Cardiac fibroblast (primary cell): ENCODE measurements at regions not wholly inside any gene's neighbourhood (a gene's known extent, or its start where the extent isn't known, plus 50 kb on each side); places are given as distances from the start of the nearest gene placed in this dataset.

Experiments
- DNase-seq, 2 donors: peaks; one replicate each; pipeline versions ENCODE4 v3.0.0 to v3.0.0-alpha.2; 2010; ENCODE audit warnings: low read depth in 2 of 2
- H3K4me3 ChIP-seq, 2 donors: replicated peaks in 1 of 2; 1 replicate in 1 of 2; 2 replicates in 1 of 2; pipeline ENCODE4 v1.5.1; 2011; ENCODE audit warnings: low read depth in 2 of 2, low read length in 2 of 2, mild to moderate bottlenecking in 2 of 2, moderate library complexity in 1 of 2
- TF ChIP-seq, protein P1 (sequence below): IDR thresholded peaks from one replicate; pipeline ENCODE4 v1.5.1; 2011; ENCODE audit warnings: low read depth, mild to moderate bottlenecking, low read length, inconsistent platforms

DNA sequence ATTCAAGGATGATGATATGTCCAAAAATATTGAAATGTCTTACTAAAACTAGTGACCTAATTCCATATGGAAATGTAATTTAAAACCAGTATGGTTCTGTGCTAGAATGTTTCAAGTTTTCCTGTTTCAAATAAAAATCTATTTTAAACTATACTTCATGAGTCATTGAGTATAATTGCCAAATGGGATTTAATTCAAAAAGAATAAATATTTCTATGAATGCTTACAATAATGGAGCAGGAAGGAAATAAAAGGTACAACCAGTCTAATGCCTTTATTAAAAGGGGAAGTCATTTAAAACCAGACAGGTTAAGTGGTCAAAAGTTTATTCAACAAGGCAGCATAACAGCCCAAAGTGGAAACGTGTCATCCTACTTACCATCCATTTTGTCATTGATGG lies 2347.1 kb downstream of the PCDH7 start:
- TF ChIP-seq, protein P1, sequence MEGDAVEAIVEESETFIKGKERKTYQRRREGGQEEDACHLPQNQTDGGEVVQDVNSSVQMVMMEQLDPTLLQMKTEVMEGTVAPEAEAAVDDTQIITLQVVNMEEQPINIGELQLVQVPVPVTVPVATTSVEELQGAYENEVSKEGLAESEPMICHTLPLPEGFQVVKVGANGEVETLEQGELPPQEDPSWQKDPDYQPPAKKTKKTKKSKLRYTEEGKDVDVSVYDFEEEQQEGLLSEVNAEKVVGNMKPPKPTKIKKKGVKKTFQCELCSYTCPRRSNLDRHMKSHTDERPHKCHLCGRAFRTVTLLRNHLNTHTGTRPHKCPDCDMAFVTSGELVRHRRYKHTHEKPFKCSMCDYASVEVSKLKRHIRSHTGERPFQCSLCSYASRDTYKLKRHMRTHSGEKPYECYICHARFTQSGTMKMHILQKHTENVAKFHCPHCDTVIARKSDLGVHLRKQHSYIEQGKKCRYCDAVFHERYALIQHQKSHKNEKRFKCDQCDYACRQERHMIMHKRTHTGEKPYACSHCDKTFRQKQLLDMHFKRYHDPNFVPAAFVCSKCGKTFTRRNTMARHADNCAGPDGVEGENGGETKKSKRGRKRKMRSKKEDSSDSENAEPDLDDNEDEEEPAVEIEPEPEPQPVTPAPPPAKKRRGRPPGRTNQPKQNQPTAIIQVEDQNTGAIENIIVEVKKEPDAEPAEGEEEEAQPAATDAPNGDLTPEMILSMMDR: no peak
- no peak overlapping the region for H3K4me3 ChIP-seq
- no peak for DNase-seq

GRCh38 chr4:33068539-33068938 lies 2348.4 kb downstream of the PCDH7 start:
- TF ChIP-seq, protein P1: no peak
- no peak for DNase-seq

DNA sequence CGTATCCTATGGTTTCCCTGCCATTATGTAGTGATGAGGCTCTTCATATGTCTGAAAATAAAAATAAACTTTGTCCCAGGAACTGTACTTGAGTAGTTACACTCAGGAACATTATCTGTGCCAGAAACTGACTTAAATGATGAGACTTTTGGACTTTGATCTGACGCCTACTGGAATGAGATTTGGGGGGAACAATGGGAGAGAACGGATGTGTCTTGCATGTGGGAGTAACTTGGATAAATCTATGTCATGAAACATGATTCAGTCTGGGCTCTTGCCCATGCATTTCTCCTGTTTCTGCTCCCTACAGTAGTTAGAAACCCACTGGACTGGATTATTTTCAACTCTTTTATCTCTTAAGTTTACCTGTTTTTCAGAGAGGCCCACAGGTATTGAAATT lies 2351.4 kb downstream of the PCDH7 start:
- H3K4me3 ChIP-seq: no peak overlapping the region
- TF ChIP-seq, protein P1: no peak
- DNase-seq: peak; percentile 63 to 73

More at GRCh38 chr4:33068539-33068938, 2348.4 kb downstream of the PCDH7 start:
- no peak overlapping the region for H3K4me3 ChIP-seq

DNA sequence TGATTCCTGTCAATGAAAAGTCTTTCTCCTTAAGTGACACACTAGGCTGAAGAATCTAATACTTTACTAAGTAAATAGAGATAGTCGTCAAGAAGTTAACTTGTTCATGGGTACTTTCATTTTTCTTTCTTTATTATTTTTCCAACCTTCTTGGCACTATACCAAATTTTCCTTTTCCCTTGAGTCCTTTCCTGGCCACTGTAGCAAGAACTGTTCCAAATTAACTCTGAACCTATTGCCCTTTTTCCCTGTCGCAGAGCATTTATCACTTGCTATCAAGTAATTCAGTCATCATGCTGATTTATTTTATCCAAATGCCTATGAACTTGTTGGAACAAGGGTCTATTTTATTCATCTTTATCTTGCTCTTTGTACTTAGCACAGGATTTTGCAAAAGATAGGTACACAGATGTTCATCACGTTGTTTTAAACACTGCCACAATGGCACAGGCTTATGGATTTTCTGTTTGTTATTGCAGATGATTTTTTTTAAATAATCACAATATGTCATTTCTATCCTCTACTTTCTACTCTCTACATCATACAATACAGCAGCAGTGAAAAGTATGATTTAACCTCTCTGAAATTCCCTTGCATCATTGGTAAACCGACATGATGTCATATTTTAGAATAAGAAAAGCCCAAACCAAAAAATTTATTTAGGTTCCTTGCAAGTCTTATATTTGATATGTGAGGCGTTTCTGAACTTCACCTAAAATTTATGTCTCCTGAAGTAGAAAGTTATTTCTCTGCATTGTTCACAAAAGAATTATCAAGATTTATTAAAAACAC lies 2352.3 kb downstream of the PCDH7 start:
- DNase-seq: peak; percentile 29 to 39
- no peak overlapping the region for H3K4me3 ChIP-seq
- TF ChIP-seq, protein P1: no peak

DNA sequence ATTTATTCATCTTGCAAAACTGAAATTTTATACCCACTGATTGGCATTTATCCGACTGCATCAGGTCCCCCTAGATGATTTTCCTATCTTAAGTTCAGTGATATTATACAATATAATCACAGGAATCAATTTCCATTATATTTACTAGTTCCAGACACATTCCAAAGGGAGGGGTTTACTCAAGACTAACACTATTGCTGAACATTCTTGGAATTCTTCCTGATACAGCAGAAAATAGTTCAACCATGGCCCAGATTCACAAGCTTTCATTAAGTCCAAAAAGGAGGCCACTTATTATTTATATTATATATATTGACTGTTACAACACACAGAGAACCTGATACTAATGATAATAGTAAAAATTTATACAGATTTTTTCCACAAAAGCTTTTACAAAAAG lies 2353.6 kb downstream of the PCDH7 start:
- TF ChIP-seq, protein P1: no peak
- H3K4me3 ChIP-seq: no peak overlapping the region
- peak; percentile 65 to 83 for DNase-seq

GRCh38 chr4:33078145-33078544 lies 2358.0 kb downstream of the PCDH7 start:
- H3K4me3 ChIP-seq: no peak overlapping the region
- no peak for DNase-seq
- TF ChIP-seq, protein P1: no peak
